Posterior cingulate gyrus (tissue), 11 donors: ENCODE measurements at regions not wholly inside any gene's neighbourhood (a gene's known extent, or its start where the extent isn't known, plus 50 kb on each side); places are given as distances from the start of the nearest gene placed in this dataset.

ENCODE experiments used
- DNase-seq, 10 donors: peaks; one replicate each; pipeline versions ENCODE4 v3.0.0 to v3.0.0-alpha.2; 2020 to 2021; ENCODE audit warnings: mixed read lengths in 3 of 10
- intact Hi-C: fragments of 100-400 bp; cut with DNase I; formaldehyde crosslinking; loops from one replicate; pipeline ENCODE4 v1.15.1; 2023

GRCh38 chr13:26989957-26990713, 181.5 kb downstream of the USP12 start:
- intact Hi-C loops = loop anchor here (5.0 to 10.0 kb wide), 5 partner anchors 43 to 995 kb away; partner anchors contain the start of genes URAD and USP12
- DNase-seq = no peak

GRCh38 chr13:26989261-26989956, 182.2 kb downstream of the USP12 start:
- DNase-seq = peak in 1 of 10 donors; percentile 59
- intact Hi-C loops = loop anchor here (5.0 to 10.0 kb wide), 5 partner anchors 42 to 995 kb away; partner anchors contain the start of genes URAD and USP12

GRCh38 chr13:26988059-26988769, 183.4 kb downstream of the USP12 start:
- DNase-seq = peak in 1 of 10 donors; percentile 26
- intact Hi-C loops = loop anchor here (5.0 to 10.0 kb wide), 5 partner anchors 41 to 997 kb away; partner anchors contain the start of genes URAD and USP12

GRCh38 chr13:26987486-26988013, 184.1 kb downstream of the USP12 start:
- intact Hi-C loops = loop anchor here (5.0 to 10.0 kb wide), 5 partner anchors 40 to 997 kb away; partner anchors contain the start of genes URAD and USP12
- no peak for DNase-seq

- DNase-seq = peak in 6 of 10 donors; percentile 44 to 89 (median 70)
- intact Hi-C loops = loop anchor here (1.0 to 10.0 kb wide), 6 partner anchors 38 to 999 kb away; partner anchors contain the start of genes URAD and USP12
These were observed 186.2 kb downstream of the USP12 start for GRCh38 chr13:26985285-26985878.

GRCh38 chr13:26984337-26984736, 187.3 kb downstream of the USP12 start:
- intact Hi-C loops = loop anchor here (10.0 kb wide), 1 partner anchor 1000 kb away; the partner anchor contains the start of gene URAD

GRCh38 chr13:26983543-26984320, 187.9 kb downstream of the USP12 start:
- intact Hi-C loops = loop anchor here (10.0 kb wide), 1 partner anchor 1001 kb away; the partner anchor contains the start of gene URAD

More at GRCh38 chr13:26984337-26984736, 187.3 kb downstream of the USP12 start:
- DNase-seq = no peak

GRCh38 chr13:26980099-26981031, 191.2 kb downstream of the USP12 start:
- DNase-seq = peak in 1 of 10 donors; percentile 66
- intact Hi-C loops = loop anchor here (10.0 kb wide), 1 partner anchor 1004 kb away; the partner anchor contains the start of gene URAD

More at GRCh38 chr13:26983543-26984320, 187.9 kb downstream of the USP12 start:
- DNase-seq = peak in 1 of 10 donors; percentile 49

GRCh38 chr13:26979334-26979733, 192.3 kb downstream of the USP12 start:
- DNase-seq = peak in 1 of 10 donors; percentile 38
- intact Hi-C loops = no loop called here

GRCh38 chr13:26978081-26978860, 193.3 kb downstream of the USP12 start:
- intact Hi-C loops = no loop called here
- DNase-seq = peak in 1 of 10 donors; percentile 17

- peak in 1 of 10 donors; percentile 5 for DNase-seq
- intact Hi-C loops = no loop called here
These were observed 194.1 kb downstream of the USP12 start for GRCh38 chr13:26977541-26977940.

GRCh38 chr13:26976313-26976712, 195.3 kb downstream of the USP12 start:
- intact Hi-C loops = no loop called here
- no peak for DNase-seq

- intact Hi-C loops = no loop called here
- peak in 1 of 10 donors; percentile 70 for DNase-seq
These were observed 197.7 kb downstream of the USP12 start for GRCh38 chr13:26973946-26974345.

GRCh38 chr13:26973295-26973694, 198.3 kb downstream of the USP12 start:
- intact Hi-C loops = no loop called here
- peak in 1 of 10 donors; percentile 43 for DNase-seq

GRCh38 chr13:26971990-26972887, 199.4 kb downstream of the USP12 start:
- intact Hi-C loops = no loop called here
- DNase-seq = peak in 1 of 10 donors; percentile 75
